Mesendoderm (in vitro differentiated cells): ENCODE measurements at regions not wholly inside any gene's neighbourhood (a gene's known extent, or its start where the extent isn't known, plus 50 kb on each side); places are given as distances from the start of the nearest gene placed in this dataset.

Experiments used
- DNase-seq: peaks from one replicate; pipeline ENCODE4 v3.0.0; 2013
- H2AK5ac ChIP-seq: 2 replicates; pipeline ENCODE4 v1.6.1; 2013; ENCODE audit warnings: low read length, inconsistent platforms
- H2BK120ac ChIP-seq: 2 replicates; pipeline ENCODE4 v1.6.1; 2013; ENCODE audit warnings: low read depth, mild to moderate bottlenecking, low read length, moderate library complexity, mixed read lengths
- H2BK15ac ChIP-seq: replicated peaks from 2 replicates; pipeline ENCODE4 v1.6.1; 2013; ENCODE audit warnings: low read depth, mild to moderate bottlenecking, moderate library complexity
- H2BK5ac ChIP-seq: 2 replicates; pipeline ENCODE4 v1.6.1; 2013; ENCODE audit warnings: low read length, inconsistent platforms
- H3K18ac ChIP-seq: 2 replicates; pipeline ENCODE4 v1.6.1; 2013; ENCODE audit warnings: mild to moderate bottlenecking, low read length, mixed read lengths
- H3K23ac ChIP-seq: one replicate; pipeline ENCODE4 v1.6.1; 2013; ENCODE audit warnings: low read length
- H3K27ac ChIP-seq: 2 replicates; pipeline ENCODE4 v1.5.1; 2013; ENCODE audit warnings: low read depth, mild to moderate bottlenecking, inconsistent platforms, low read length, moderate library complexity
- H3K27me3 ChIP-seq: 2 replicates; pipeline ENCODE4 v1.6.1; 2013; ENCODE audit warnings: low read length, control low read depth, mild to moderate bottlenecking, inconsistent platforms; ENCODE audit not compliant: insufficient read depth, poor library complexity
- H3K36me3 ChIP-seq: 2 replicates; pipeline ENCODE4 v1.6.1; 2013; ENCODE audit warnings: low read length, inconsistent platforms; ENCODE audit not compliant: control insufficient read depth, insufficient read depth
- H3K4ac ChIP-seq: one replicate; pipeline ENCODE4 v1.6.1; 2013; ENCODE audit warnings: low read depth, mild to moderate bottlenecking, low read length, moderate library complexity
- H3K4me1 ChIP-seq: 2 replicates; pipeline ENCODE4 v1.6.1; 2013; ENCODE audit warnings: low read depth, low read length, inconsistent platforms; ENCODE audit not compliant: control insufficient read depth
- H3K4me2 ChIP-seq: 2 replicates; pipeline ENCODE4 v1.6.1; 2013; ENCODE audit warnings: low read length
- H3K4me3 ChIP-seq: 2 replicates; pipeline ENCODE4 v1.5.1; 2013; ENCODE audit warnings: mild to moderate bottlenecking, low read length
- H3K56ac ChIP-seq: one replicate; pipeline ENCODE4 v1.6.1; 2013; ENCODE audit warnings: low read length
- H3K79me1 ChIP-seq: 2 replicates; pipeline ENCODE4 v1.6.1; 2013; ENCODE audit warnings: low read length, inconsistent platforms
- H3K79me2 ChIP-seq: 2 replicates; pipeline ENCODE4 v1.6.1; 2013; ENCODE audit warnings: mild to moderate bottlenecking, low read length; ENCODE audit not compliant: control insufficient read depth, insufficient read depth
- H3K9ac ChIP-seq: 2 replicates; pipeline ENCODE4 v1.6.1; 2013; ENCODE audit warnings: low read length, inconsistent platforms
- H4K5ac ChIP-seq: one replicate; pipeline ENCODE4 v1.6.1; 2013; ENCODE audit warnings: low read length
- H4K8ac ChIP-seq: one replicate; pipeline ENCODE4 v1.6.1; 2013; ENCODE audit warnings: low read depth, mild to moderate bottlenecking, control low read depth, low read length, moderate library complexity
- WGBS: extraction: QIAGEN DNeasy Blood & Tissue Kit; methylation state at CpG from one replicate; pipeline ENCODE4 v1.1.7; 2013; ENCODE audit warnings: low lambda C conversion rate, missing lambda C conversion rate; ENCODE audit not compliant: insufficient coverage; ENCODE audit errors: extremely low coverage; 5-methylcytosine and 5-hydroxymethylcytosine counted together

DNA sequence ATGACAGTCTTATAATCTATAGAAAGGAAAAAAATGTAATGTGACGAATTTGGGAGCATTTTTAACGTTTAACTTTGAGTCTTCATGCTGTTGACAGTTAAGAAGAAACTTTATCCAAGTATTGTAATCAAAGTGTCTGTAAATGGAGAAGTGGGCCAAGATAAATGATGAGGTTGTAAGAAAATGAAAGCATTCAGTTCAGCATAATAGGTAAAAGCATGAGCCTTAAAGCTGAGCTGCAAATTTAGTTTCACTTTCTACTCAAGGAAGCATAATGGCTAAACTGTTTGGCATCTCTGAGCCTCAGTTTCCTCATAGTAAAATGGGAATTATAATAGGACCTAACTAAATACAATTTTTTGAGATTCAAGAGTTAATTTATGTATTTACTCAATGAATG, 1554.8 kb downstream of the KCNT2 start:
- Histone ChIP-seq H3K4me3 (no peak overlapping the region), H3K4ac (no peak overlapping the region), H4K5ac (no peak overlapping the region), H3K18ac (no peak overlapping the region), H3K4me1 (no peaks in the 10 kb centered on the region), H3K79me1 (no peaks in the 10 kb centered on the region), H2BK15ac (no peak overlapping the region), H2BK5ac (no peak overlapping the region), H3K23ac (no peak overlapping the region), H3K4me2 (no peak overlapping the region), H4K8ac (no peak overlapping the region), H2AK5ac (no peak overlapping the region), H3K36me3 (no peaks in the 10 kb centered on the region), H3K56ac (no peak overlapping the region), H3K27me3 (no peaks in the 10 kb centered on the region), H3K79me2 (no peaks in the 10 kb centered on the region), H3K9ac (no peak overlapping the region), H3K27ac (no peak overlapping the region), H2BK120ac (no peak overlapping the region)
- no peak for DNase-seq
- WGBS = no CpG with 5 or more reads among the region's 2 CpGs

DNA sequence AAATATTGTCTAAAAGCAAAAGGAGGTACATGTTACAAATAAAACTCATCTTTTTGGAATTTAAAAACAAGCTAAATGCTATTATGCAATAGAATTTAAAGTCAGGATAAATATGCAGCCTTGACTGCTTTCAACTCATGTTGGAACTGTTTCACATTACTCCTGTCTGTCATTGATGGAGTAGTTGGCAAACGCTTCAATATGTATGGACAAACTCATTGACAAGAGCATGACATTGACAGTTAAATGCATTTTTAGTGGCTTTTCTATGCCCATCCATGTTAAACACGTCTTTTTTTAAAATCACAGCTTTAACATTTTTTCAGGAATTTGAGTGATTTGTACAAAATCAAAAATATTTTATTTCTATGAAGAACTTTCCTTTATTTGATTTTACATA, 1560.5 kb downstream of the KCNT2 start:
- WGBS = no CpG with 5 or more reads among the region's 2 CpGs
- H3K36me3 ChIP-seq = no peaks in the 10 kb centered on the region

DNA sequence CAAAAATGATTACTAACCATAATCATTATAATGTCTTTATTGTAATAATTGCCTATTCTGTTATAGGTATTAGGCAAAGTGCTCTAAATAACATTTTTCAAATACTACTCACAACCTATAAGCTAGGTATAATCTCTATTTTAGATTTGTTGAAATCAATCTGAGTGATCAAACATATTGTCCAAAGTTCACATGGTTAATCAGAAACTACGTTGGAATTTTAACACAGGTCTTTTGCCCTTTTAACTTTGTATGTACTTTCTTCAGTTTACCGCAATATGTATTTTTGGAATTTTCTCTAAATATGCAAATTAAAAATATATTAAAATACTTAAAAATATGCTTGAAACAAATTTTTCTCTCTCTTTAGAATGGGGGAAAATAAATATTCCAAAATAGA, 1563.2 kb downstream of the KCNT2 start:
- Histone ChIP-seq H3K27ac (no peak overlapping the region), H2BK15ac (no peak overlapping the region), H3K9ac (no peak overlapping the region), H2AK5ac (no peak overlapping the region), H3K23ac (no peak overlapping the region), H3K36me3 (no peaks in the 10 kb centered on the region), H3K27me3 (no peaks in the 10 kb centered on the region), H2BK5ac (no peak overlapping the region), H3K4me1 (no peaks in the 10 kb centered on the region), H3K79me1 (no peaks in the 10 kb centered on the region), H3K4ac (no peak overlapping the region), H4K5ac (no peak overlapping the region), H4K8ac (no peak overlapping the region), H3K4me3 (no peak overlapping the region), H3K79me2 (no peaks in the 10 kb centered on the region), H3K4me2 (no peak overlapping the region), H3K18ac (no peak overlapping the region), H2BK120ac (no peak overlapping the region), H3K56ac (no peak overlapping the region)
- WGBS = no CpG with 5 or more reads among the region's 2 CpGs
- DNase-seq = no peak

More for the DNA sequence above, 1560.5 kb downstream of the KCNT2 start:
- Histone ChIP-seq H3K27me3 (no peaks in the 10 kb centered on the region), H2BK120ac (no peak overlapping the region), H3K18ac (no peak overlapping the region), H3K4me1 (no peaks in the 10 kb centered on the region), H4K8ac (no peak overlapping the region), H3K4me3 (no peak overlapping the region), H3K23ac (no peak overlapping the region), H3K9ac (no peak overlapping the region), H3K56ac (no peak overlapping the region), H3K27ac (no peak overlapping the region), H4K5ac (no peak overlapping the region), H3K79me1 (no peaks in the 10 kb centered on the region), H2BK5ac (no peak overlapping the region), H3K79me2 (no peaks in the 10 kb centered on the region), H3K4me2 (no peak overlapping the region), H2BK15ac (no peak overlapping the region), H2AK5ac (no peak overlapping the region), H3K4ac (no peak overlapping the region)
- DNase-seq = no peak

DNA sequence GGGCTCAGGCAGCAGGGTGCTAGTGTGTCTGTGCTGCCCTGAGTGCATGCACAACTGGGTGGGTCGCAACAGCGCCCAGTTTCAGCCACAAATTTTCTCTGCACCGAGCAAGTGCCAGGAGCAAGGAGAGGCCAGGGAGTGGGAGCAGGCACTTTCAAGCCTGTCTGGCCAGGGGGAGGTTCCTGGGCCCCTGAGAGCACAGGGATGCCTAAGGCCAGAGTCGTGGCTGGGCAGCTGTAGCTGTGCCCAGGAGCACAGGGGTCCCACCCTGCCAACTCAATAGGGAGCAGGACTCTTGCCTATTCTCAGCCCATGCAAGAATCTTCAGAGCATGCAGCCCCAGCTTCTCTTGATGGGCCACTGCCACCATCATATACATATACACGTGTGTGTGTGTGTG, 1577.4 kb downstream of the KCNT2 start:
- Histone ChIP-seq H3K27me3 (no peaks in the 10 kb centered on the region), H2BK15ac (no peak overlapping the region), H3K4me1 (no peaks in the 10 kb centered on the region), H4K8ac (no peak overlapping the region), H3K4ac (no peak overlapping the region), H3K79me2 (no peaks in the 10 kb centered on the region), H2BK5ac (no peak overlapping the region), H3K36me3 (no peaks in the 10 kb centered on the region), H3K23ac (no peak overlapping the region), H2BK120ac (no peak overlapping the region), H3K4me2 (no peak overlapping the region), H3K9ac (no peak overlapping the region), H3K4me3 (no peak overlapping the region), H4K5ac (no peak overlapping the region), H2AK5ac (no peak overlapping the region), H3K79me1 (no peaks in the 10 kb centered on the region), H3K18ac (no peak overlapping the region), H3K56ac (no peak overlapping the region), H3K27ac (no peak overlapping the region)
- no CpG with 5 or more reads among the region's 5 CpGs for WGBS
- DNase-seq = no peak

DNA sequence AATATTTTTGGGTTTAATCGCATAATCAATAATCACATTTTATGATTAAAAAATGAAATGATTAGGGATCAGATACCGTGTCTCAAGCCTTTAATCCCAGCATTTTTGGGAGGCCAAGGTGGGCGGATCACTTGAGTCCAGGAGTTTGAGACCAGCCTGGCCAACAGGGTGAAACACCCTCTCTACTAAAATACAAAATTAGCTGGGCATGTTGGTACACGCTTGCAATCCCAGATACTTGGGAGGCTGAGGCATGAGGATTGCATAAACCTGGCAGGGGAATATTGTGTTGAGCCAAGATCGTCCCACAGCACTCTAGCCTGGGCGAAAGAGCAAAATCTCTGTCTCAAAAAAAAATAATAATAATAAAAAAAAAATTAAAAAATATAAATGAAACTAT, 1581.4 kb downstream of the KCNT2 start:
- Histone ChIP-seq H2BK120ac (no peak overlapping the region), H3K23ac (no peak overlapping the region), H3K4me1 (no peaks in the 10 kb centered on the region), H3K36me3 (no peaks in the 10 kb centered on the region), H4K5ac (no peak overlapping the region), H3K9ac (no peak overlapping the region), H3K56ac (no peak overlapping the region), H3K4me3 (no peak overlapping the region), H2BK15ac (no peak overlapping the region), H3K27ac (no peak overlapping the region), H3K18ac (no peak overlapping the region), H3K4me2 (no peak overlapping the region), H2AK5ac (no peak overlapping the region), H2BK5ac (no peak overlapping the region), H4K8ac (no peak overlapping the region), H3K27me3 (no peaks in the 10 kb centered on the region), H3K79me1 (no peaks in the 10 kb centered on the region), H3K79me2 (no peaks in the 10 kb centered on the region), H3K4ac (no peak overlapping the region)
- no peak for DNase-seq
- no CpG with 5 or more reads among the region's 6 CpGs for WGBS

DNA sequence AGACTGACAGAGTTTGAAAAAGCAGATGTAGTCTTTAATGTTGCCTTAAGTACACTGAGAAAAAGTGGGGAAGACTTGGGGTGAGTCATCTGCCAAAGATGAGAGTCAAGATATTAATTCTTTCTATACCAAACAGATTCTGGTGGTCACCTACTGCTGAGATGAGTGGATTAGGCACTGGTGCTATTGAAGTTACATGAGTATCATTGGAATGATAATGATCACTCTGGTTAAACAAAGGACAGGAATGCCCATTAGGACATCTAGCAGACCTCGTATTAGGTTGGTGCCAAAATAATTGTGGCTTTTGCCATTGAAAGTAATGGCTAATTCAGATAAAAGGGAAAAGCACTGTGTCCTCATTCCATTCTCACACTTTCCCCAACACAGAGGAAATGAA, 1588.9 kb downstream of the KCNT2 start:
- H3K27ac ChIP-seq = no peak overlapping the region
- no peak overlapping the region for H4K8ac ChIP-seq
- no peak overlapping the region for H3K23ac ChIP-seq
- WGBS = no CpG with 5 or more reads among the region's 1 CpG
- no peak overlapping the region for H3K18ac ChIP-seq
- H3K79me1 ChIP-seq = no peaks in the 10 kb centered on the region
- no peak overlapping the region for H2BK15ac ChIP-seq
- no peak overlapping the region for H3K56ac ChIP-seq
- no peaks in the 10 kb centered on the region for H3K79me2 ChIP-seq
- no peaks in the 10 kb centered on the region for H3K4me1 ChIP-seq
- H3K4me3 ChIP-seq = no peak overlapping the region
- no peak overlapping the region for H2AK5ac ChIP-seq
- H3K4me2 ChIP-seq = no peak overlapping the region
- H3K36me3 ChIP-seq = no peaks in the 10 kb centered on the region
- H3K9ac ChIP-seq = no peak overlapping the region
- no peak overlapping the region for H4K5ac ChIP-seq
- no peak overlapping the region for H3K4ac ChIP-seq
- DNase-seq = peak; percentile 9
- H3K27me3 ChIP-seq = no peaks in the 10 kb centered on the region
- no peak overlapping the region for H2BK120ac ChIP-seq
- H2BK5ac ChIP-seq = no peak overlapping the region
